Coronary artery (tissue), 2 donors: ENCODE measurements at regions not wholly inside any gene's neighbourhood (a gene's known extent, or its start where the extent isn't known, plus 50 kb on each side); places are given as distances from the start of the nearest gene placed in this dataset.

ENCODE experiments used
- DNase-seq: peaks from one replicate; pipeline ENCODE4 v3.0.0-alpha.2; 2017; ENCODE audit warnings: low spot score
- H3K27ac ChIP-seq, 2 donors: fragments of 200-600 bp; sonication (generic); one replicate each; pipeline ENCODE4 v1.5.1; 2016 to 2019
- H3K4me3 ChIP-seq: fragments of 200-600 bp; sonication (generic); 2 replicates; pipeline ENCODE4 v1.5.1; 2016; ENCODE audit warnings: mild to moderate bottlenecking, moderate library complexity
- CTCF ChIP-seq: fragments of 200-600 bp; sonication (generic); IDR thresholded peaks from one replicate; pipeline ENCODE4 v1.5.1; 2019; ENCODE audit warnings: antibody characterized with exemption

GRCh38 chr5:32504329-32504988 is 59.9 kb upstream of the ZFR start:
- DNase-seq, result no peak
- TF ChIP-seq CTCF, result no peak
- peak overlapping the region in 1 of 2 donors; percentile 61 for H3K27ac ChIP-seq
- H3K4me3 ChIP-seq, result no peak overlapping the region

GRCh38 chr5:32503261-32503660 is 58.7 kb upstream of the ZFR start:
- Histone ChIP-seq H3K4me3 (no peak overlapping the region), H3K27ac (no peak overlapping the region)
- no peak for DNase-seq
- no peak for TF ChIP-seq CTCF

GRCh38 chr5:32501071-32502002 is 56.8 kb upstream of the ZFR start:
- TF ChIP-seq CTCF, result no peak

GRCh38 chr5:32500181-32500580 is 55.6 kb upstream of the ZFR start:
- Histone ChIP-seq H3K27ac (no peak overlapping the region), H3K4me3 (no peak overlapping the region)
- DNase-seq, result no peak
- TF ChIP-seq CTCF, result no peak

More at GRCh38 chr5:32501071-32502002, 56.8 kb upstream of the ZFR start:
- Histone ChIP-seq H3K4me3 (no peak overlapping the region), H3K27ac (no peak overlapping the region)
- DNase-seq, result no peak

GRCh38 chr5:32499261-32499660 is 54.7 kb upstream of the ZFR start:
- no peak for TF ChIP-seq CTCF
- Histone ChIP-seq H3K27ac (no peak overlapping the region), H3K4me3 (no peak overlapping the region)
- no peak for DNase-seq

GRCh38 chr5:32498484-32498883 is 53.9 kb upstream of the ZFR start:
- no peak for TF ChIP-seq CTCF
- H3K27ac ChIP-seq, result no peak overlapping the region
- no peak for DNase-seq
- no peak overlapping the region for H3K4me3 ChIP-seq
